Spleen (tissue), 7 donors: ENCODE measurements at regions not wholly inside any gene's neighbourhood (a gene's known extent, or its start where the extent isn't known, plus 50 kb on each side); places are given as distances from the start of the nearest gene placed in this dataset.

Source experiments
- CTCF ChIP-seq, 11 experiments: fragments of 200-600 bp in 7 of 11; fragments of 450-650 bp in 4 of 11; sonication (generic) in 4 of 11; IDR thresholded peaks in 8 of 11; conservative IDR thresholded peaks in 3 of 11; 1 replicate in 7 of 11; 2 replicates in 4 of 11; pipeline versions ENCODE4 v1.4.0 to v1.8.0; 2016 to 2021; ENCODE audit warnings: antibody characterized with exemption in 11 of 11, inconsistent platforms in 4 of 11, mild to moderate bottlenecking in 1 of 11
- POLR2A ChIP-seq, 3 donors: fragments of 450-650 bp; IDR thresholded peaks; one replicate each; pipeline ENCODE4 v1.5.1; 2017; ENCODE audit warnings: antibody characterized with exemption in 3 of 3, mild to moderate bottlenecking in 1 of 3
- POLR2AphosphoS5 ChIP-seq, 3 donors: sonication (generic); formaldehyde crosslinking; IDR thresholded peaks; one replicate each; pipeline ENCODE4 v1.5.1; 2017; ENCODE audit warnings: antibody characterized with exemption in 3 of 3
- donor health status: DM: no; HTN: no; CAD: no; lungs with moderate emphysema.
- donor health status: DM: no; HTN: no; CAD: no.
- donor health status: DM: no; HTN: no; CAD: no.

DNA sequence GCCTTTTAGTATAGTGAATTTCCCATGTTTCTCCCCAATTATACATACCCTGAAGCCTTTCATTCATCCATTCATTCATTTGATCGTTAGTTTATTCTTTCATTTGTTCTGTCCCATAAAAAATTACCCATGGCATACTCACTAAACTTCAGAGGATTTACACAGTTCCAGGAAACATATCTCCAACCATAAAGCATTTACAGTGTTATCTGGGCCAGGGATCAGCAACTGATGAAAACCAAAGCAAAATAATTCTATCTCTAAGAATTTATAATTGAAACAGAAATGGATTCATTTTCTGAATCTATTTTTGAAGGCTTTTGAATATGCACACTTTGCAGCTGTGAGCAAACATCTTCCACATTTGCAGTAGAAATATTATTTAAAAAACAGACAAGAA lies 547.7 kb downstream of the KCNJ2 start:
- no peak for TF ChIP-seq CTCF (IDR thresholded peaks at IDR 0.05 in 8 of 11, conservative IDR thresholded peaks at IDR 0.05 in 3 of 11)
- no peak for TF ChIP-seq POLR2A (IDR thresholded peaks at IDR 0.05)
- no peak for TF ChIP-seq POLR2AphosphoS5 (IDR thresholded peaks at IDR 0.05)
